DOHH2 (cell line): ENCODE measurements at regions not wholly inside any gene's neighbourhood (a gene's known extent, or its start where the extent isn't known, plus 50 kb on each side); places are given as distances from the start of the nearest gene placed in this dataset.

Source experiments
- CTCF ChIP-seq: fragments of 200-600 bp; sonication (generic); IDR thresholded peaks from one replicate; pipeline ENCODE4 v1.5.1; 2014; ENCODE audit warnings: antibody characterized with exemption, mild to moderate bottlenecking, low read depth, low read length; ENCODE audit not compliant: poor library complexity, severe bottlenecking
- EZH2phosphoT487 ChIP-seq: fragments of 200-600 bp; sonication (generic); IDR thresholded peaks from 2 replicates; pipeline ENCODE4 v1.6.1; 2017; ENCODE audit warnings: borderline replicate concordance, mild to moderate bottlenecking, antibody characterized with exemption, low read length, moderate library complexity, mixed read lengths

- TF ChIP-seq CTCF (no peak), EZH2phosphoT487 (no peak)
These were observed 452.3 kb downstream of the ADAMTS20 start for GRCh38 chr12:43099691-43100163.
